GM19395 (cell line): ENCODE measurements at regions not wholly inside any gene's neighbourhood (a gene's known extent, or its start where the extent isn't known, plus 50 kb on each side); places are given as distances from the start of the nearest gene placed in this dataset.
"Not testable (repeated sequence)": the region's sequence is repeated elsewhere in the genome, so short reads cannot be mapped to it uniquely, and the experiment has no call there.

Experiments
- ATAC-seq: cut with Tn5 transposase; IDR thresholded peaks from one replicate; pipeline ENCODE4 v1.9.1; 2021; ENCODE audit warnings: mild to moderate bottlenecking, moderate library complexity; ENCODE audit not compliant: unreplicated experiment

- not testable (repeated sequence) for ATAC-seq
Observed at GRCh38 chr3:124651416-124651815, 78.8 kb upstream of the UMPS start.

GRCh38 chr3:124652009-124652408, 78.2 kb upstream of the UMPS start:
- ATAC-seq = peak; percentile 50

DNA sequence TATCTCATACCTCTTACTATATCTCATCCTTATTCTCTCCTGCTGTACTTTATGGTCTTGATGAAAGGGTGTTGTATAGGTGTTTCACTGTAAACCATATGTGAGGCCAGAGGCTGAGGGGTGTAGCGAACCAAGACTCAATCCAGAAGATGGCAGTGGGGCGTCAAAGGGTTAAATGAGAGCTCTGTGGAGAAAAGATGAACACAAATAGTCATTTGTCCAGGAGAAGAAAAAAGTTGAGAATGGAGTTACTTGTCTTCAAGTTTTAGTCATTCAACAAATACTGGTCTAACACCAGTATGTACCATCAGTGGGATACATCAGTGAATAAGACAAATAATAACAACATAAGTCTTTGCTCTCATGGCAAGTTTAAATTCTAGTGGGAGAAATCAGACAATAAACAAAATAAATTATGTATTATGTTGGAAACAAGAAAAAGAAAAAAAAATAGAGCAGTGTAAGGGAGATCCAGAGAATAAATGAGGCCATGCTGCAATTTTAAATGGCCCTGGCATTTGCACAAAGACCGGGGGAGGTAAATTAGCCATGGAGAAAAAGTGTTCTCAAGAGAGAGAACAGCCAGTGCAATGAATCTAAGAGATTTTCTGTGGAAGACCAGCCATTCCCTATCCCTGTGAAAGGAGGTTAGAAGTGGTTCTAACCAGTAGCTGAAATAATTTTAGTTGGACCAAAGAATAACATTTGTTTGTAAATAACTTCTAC, 77.0 kb upstream of the UMPS start:
- ATAC-seq = no peak

DNA sequence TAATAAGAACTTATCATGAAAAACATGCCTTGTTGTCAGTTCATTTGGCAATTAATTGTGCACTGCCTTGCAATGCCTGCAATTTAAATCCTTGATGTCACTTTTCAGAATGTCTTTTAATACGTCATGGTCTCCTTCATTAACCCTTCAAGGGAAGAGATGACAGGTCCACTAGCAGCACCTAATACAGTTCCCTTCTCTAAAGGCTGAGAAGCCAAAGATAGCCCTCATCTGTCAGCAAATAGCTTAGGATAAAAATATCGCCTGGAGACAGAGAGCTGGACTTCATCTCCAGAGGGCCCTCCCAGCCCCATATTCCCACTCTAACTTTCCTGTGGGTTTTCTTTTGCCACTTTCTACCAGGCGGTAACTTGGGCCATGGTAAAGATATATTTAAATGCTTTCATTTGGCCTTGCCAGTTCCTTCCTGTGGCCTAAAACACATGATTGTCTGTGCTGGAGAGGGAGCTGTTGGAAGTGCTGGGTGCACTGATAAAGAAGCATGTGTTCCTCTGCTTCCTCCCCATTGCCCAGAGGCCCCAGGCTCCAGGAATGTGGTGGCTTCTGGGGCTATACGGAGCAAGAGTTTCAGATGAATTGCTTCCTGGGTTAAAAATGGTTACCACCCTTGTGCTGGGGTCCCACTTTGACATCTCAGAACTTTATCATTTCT, 76.3 kb upstream of the UMPS start:
- ATAC-seq = no peak

DNA sequence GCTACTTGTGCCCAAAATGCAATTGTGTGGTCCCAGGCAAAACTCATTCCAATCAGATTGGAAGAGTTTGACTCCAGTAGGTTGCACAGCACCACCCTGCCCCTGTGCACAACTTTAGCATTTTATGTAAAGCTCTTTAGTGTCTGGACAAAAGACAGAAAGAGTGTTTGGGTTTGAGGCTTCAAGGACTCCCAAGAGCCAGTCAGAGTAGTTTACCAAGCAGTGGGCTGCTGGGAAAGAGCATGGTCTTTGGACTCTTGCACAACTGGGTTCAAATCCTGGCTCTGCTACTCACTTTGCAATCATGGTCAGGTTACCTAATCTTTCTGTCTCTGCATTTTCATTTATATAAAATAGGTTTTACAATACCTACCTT, 75.8 kb upstream of the UMPS start:
- no peak for ATAC-seq

DNA sequence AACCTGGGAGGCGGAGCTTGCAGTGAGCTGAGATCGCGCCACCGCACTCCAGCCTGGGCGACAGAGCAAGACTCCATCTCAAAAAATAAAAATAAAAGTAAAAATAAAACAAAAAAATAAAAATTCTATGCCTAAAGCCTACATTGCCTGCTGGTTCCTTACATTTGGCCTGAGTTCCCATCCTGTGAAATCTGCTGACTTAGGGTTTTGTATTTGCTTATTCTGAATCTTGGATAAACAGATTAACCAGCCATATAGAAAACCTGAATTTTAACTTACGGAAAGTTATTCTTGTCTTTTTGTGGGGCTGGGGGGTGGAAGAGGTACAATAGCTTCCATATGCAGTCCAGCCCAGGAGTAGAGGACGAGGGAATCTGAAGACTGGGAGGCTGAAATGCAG, 73.7 kb upstream of the UMPS start:
- no peak for ATAC-seq

GRCh38 chr3:124657138-124657537, 73.1 kb upstream of the UMPS start:
- no peak for ATAC-seq

- no peak for ATAC-seq
Observed at GRCh38 chr3:124658270-124658669, 72.0 kb upstream of the UMPS start.

- no peak for ATAC-seq
Observed at GRCh38 chr3:124659175-124659574, 71.1 kb upstream of the UMPS start.

DNA sequence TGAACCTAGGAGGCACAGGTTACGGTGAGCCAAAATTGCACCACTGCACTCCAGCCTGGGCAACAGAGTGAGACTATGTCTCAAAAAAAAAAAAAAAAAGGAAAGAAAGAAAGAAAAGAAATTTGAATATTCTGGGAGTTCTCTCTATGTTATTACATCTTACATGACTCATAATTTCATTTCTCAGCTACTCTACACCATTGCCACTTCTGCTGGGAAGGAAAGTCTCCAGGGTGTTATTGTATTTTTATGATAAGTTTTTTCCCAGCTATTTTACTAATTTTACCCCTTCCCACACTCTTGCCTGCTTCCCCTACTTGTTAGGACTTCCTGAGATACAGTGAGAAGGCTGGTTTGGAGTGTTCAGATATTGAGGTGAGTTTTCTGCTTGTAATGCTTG, 69.7 kb upstream of the UMPS start:
- ATAC-seq = no peak

- no peak for ATAC-seq
Observed at GRCh38 chr3:124663690-124664089, 66.6 kb upstream of the UMPS start.

DNA sequence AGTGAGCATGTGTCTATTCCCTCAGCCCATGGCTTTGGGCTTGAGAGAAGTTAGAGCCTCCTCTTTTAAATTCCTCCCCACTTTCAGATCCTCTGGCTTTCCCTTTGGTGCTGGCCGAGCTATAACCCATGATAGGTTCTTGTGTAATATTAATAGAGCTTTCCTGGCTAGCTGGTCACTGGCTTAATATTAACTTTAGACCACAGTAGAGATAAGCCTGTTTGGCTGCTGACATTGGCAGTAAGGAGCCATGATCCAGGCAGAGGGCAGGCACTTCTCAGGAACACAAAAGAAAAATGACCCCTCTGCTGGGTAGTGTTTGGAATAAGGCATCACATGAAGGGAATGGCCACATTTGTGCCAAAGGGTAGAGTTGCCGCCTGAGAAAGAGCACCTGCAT, 65.4 kb upstream of the UMPS start:
- no peak for ATAC-seq

- ATAC-seq = no peak
Observed at GRCh38 chr3:124666067-124666466, 64.2 kb upstream of the UMPS start.

- no peak for ATAC-seq
Observed at GRCh38 chr3:124669470-124669869, 60.8 kb upstream of the UMPS start.

- ATAC-seq = no peak
Observed at GRCh38 chr3:124671106-124671505, 59.1 kb upstream of the UMPS start.

DNA sequence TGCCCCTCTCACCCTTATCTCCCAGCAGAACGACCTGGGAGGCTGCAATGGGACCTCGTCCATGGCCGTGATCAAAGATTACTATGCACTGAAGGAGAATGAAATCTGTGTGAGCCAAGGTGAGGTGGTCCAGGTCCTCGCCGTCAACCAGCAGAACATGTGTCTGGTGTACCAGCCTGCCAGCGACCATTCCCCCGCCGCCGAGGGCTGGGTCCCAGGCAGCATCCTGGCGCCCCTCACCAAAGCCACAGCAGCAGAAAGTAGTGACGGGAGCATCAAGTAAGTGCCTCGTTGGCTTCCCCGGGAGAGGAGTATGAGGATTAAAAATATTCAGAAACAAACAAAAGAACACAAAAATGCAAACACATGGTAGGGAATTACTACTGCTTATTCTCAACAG, 55.9 kb upstream of the UMPS start:
- no peak for ATAC-seq

DNA sequence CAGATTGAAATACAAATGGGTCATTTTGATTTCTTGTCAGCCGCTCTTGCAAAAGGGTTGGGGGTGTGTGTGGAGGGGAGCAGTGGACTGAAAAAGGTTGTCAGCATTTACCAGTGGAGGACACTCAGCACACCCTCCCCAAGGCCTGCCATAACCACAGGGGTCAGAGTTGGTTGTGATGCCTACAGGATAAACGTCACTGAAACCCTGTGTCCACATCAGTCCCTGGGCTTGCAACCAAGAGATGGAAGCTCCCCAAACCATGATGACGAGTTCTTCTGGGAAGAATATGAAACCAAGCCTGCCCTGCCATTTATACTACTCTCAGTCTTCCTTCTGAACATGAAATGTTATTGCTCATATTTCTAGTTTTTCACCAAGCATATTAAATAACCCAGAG, 54.0 kb upstream of the UMPS start:
- no peak for ATAC-seq

DNA sequence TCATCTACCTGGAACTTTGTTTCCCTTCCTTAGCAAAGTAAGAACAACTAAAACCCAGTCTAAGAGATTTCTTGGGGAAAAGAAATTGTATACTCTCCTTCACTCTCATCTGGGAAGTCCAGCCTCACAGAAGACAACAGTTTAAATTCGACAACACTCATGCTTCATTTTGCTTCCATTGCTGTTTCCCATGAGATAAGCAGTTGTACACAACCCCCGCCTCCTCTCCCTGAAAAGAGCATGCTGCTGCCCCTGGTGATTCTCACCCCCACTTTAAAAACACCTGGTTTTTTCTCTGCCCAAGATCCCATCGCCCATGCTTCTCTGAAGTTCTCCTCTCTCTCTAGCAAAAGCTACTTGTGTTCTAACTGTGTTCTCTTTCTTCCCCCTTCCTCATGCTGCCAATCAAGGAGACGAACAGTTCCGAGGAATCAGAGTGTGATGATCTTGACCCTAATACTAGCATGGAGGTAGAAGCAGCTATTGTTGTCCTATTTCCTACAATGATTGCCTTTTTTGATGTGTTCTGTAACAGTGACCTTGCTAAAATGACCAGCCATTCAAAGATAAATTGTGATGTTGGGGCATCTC, 51.1 kb upstream of the UMPS start:
- no peak for ATAC-seq
